Spleen (tissue), 11 donors: ENCODE measurements at regions not wholly inside any gene's neighbourhood (a gene's known extent, or its start where the extent isn't known, plus 50 kb on each side); places are given as distances from the start of the nearest gene placed in this dataset.

Experiments used
- DNase-seq: peaks from one replicate; pipeline ENCODE4 v3.0.0-alpha.2; 2020
- H3K27ac ChIP-seq, 8 donors: fragments of 200-600 bp; sonication (generic) in 7 of 8; 1 replicate in 4 of 8; 2 replicates in 4 of 8; pipeline versions ENCODE4 v1.5.0 to v1.8.0; 2016 to 2021; ENCODE audit warnings: inconsistent platforms in 4 of 8, mild to moderate bottlenecking in 4 of 8, moderate library complexity in 1 of 8
- H3K27me3 ChIP-seq, 7 donors: fragments of 200-600 bp; sonication (generic) in 6 of 7; replicated peaks in 1 of 7; 1 replicate in 4 of 7; 2 replicates in 3 of 7; pipeline versions ENCODE4 v1.5.0 to v1.8.0; 2016 to 2021; ENCODE audit warnings: inconsistent platforms in 3 of 7, mild to moderate bottlenecking in 1 of 7
- H3K36me3 ChIP-seq, 6 donors: fragments of 200-600 bp; sonication (generic) in 5 of 6; 1 replicate in 4 of 6; 2 replicates in 2 of 6; pipeline versions ENCODE4 v1.5.0 to v1.8.0; 2016 to 2021; ENCODE audit warnings: inconsistent platforms in 2 of 6
- H3K4me1 ChIP-seq, 6 donors: fragments of 200-600 bp; sonication (generic) in 5 of 6; 1 replicate in 3 of 6; 2 replicates in 3 of 6; pipeline versions ENCODE4 v1.5.0 to v1.8.0; 2016 to 2021; ENCODE audit warnings: inconsistent platforms in 3 of 6
- H3K4me3 ChIP-seq, 8 donors: fragments of 200-600 bp; sonication (generic) in 7 of 8; 1 replicate in 4 of 8; 2 replicates in 4 of 8; pipeline versions ENCODE4 v1.5.0 to v1.8.0; 2016 to 2021; ENCODE audit warnings: inconsistent platforms in 4 of 8, mild to moderate bottlenecking in 4 of 8, moderate library complexity in 2 of 8
- H3K9me3 ChIP-seq, 8 donors: fragments of 200-600 bp; sonication (generic) in 7 of 8; 1 replicate in 4 of 8; 2 replicates in 4 of 8; pipeline versions ENCODE4 v1.5.0 to v1.8.0; 2016 to 2021; ENCODE audit warnings: inconsistent platforms in 4 of 8
- CTCF ChIP-seq, 11 experiments: fragments of 200-600 bp in 7 of 11; fragments of 450-650 bp in 4 of 11; sonication (generic) in 4 of 11; IDR thresholded peaks in 8 of 11; conservative IDR thresholded peaks in 3 of 11; 1 replicate in 7 of 11; 2 replicates in 4 of 11; pipeline versions ENCODE4 v1.4.0 to v1.8.0; 2016 to 2021; ENCODE audit warnings: antibody characterized with exemption in 11 of 11, inconsistent platforms in 4 of 11, mild to moderate bottlenecking in 1 of 11
- POLR2A ChIP-seq, 3 donors: fragments of 450-650 bp; IDR thresholded peaks; one replicate each; pipeline ENCODE4 v1.5.1; 2017; ENCODE audit warnings: antibody characterized with exemption in 3 of 3, mild to moderate bottlenecking in 1 of 3
- POLR2AphosphoS5 ChIP-seq, 3 donors: sonication (generic); formaldehyde crosslinking; IDR thresholded peaks; one replicate each; pipeline ENCODE4 v1.5.1; 2017; ENCODE audit warnings: antibody characterized with exemption in 3 of 3
- WGBS, 5 donors: extraction: QIAGEN DNeasy Blood & Tissue Kit in 3 of 5; methylation state at CpG; one replicate each; pipeline versions ENCODE4 v1.1.5 to v1.1.7; 2013 to 2018; 5-methylcytosine and 5-hydroxymethylcytosine counted together
- intact Hi-C: fragments of 100-400 bp; cut with DNase I; formaldehyde crosslinking; loops from one replicate; pipeline ENCODE4 v1.15.0; 2023; ENCODE audit warnings: low total_unique reads
- donor health status: healthy with polysubstance abuse.
- donor health status: DM: no; HTN: no; CAD: no; lungs with moderate emphysema.
- donor health status: DM: no; HTN: no; CAD: no.
- donor health status: Bipolar disorder and iron deficiency.
- donor health status: healthy.
- donor health status: DM: no; HTN: no; CAD: no.
- donor health status: DM: yes; HTN: yes; CAD: no.

GRCh38 chr2:122515731-122516290, 760.4 kb downstream of the TSN start:
- H3K4me1 ChIP-seq = no peaks in the 10 kb centered on the region
- 76 to 87% (median 85%) methylated on average over 5 of the region's 5 CpGs for WGBS, 5 donors
- intact Hi-C loops = no loop called here

GRCh38 chr2:122516775-122517174, 761.3 kb downstream of the TSN start:
- WGBS, 5 donors = 75 to 93% (median 80%) methylated on average over 2 of the region's 2 CpGs

More at GRCh38 chr2:122515731-122516290, 760.4 kb downstream of the TSN start:
- TF ChIP-seq POLR2AphosphoS5 (IDR thresholded peaks at IDR 0.05) (no peak), CTCF (IDR thresholded peaks at IDR 0.05 in 8 of 11, conservative IDR thresholded peaks at IDR 0.05 in 3 of 11) (no peak), POLR2A (IDR thresholded peaks at IDR 0.05) (no peak)
- no peak overlapping the region for H3K4me3 ChIP-seq
- H3K27ac ChIP-seq = no peak overlapping the region
- no peak for DNase-seq
- no peaks in the 10 kb centered on the region for H3K9me3 ChIP-seq
- H3K27me3 ChIP-seq = no peaks in the 10 kb centered on the region
- H3K36me3 ChIP-seq = no peaks in the 10 kb centered on the region

GRCh38 chr2:122519366-122519765, 763.9 kb downstream of the TSN start:
- TF ChIP-seq POLR2AphosphoS5 (IDR thresholded peaks at IDR 0.05) (no peak), CTCF (IDR thresholded peaks at IDR 0.05 in 8 of 11, conservative IDR thresholded peaks at IDR 0.05 in 3 of 11) (peak in 2 of 11 experiments; percentile 20 to 23), POLR2A (IDR thresholded peaks at IDR 0.05) (no peak)
- Histone ChIP-seq H3K4me3 (no peak overlapping the region), H3K27me3 (no peaks in the 10 kb centered on the region), H3K27ac (no peak overlapping the region), H3K36me3 (no peaks in the 10 kb centered on the region), H3K4me1 (no peaks in the 10 kb centered on the region), H3K9me3 (no peaks in the 10 kb centered on the region)
- intact Hi-C loops = no loop called here
- 84 to 96% (median 88%) methylated on average over 4 of the region's 4 CpGs for WGBS, 5 donors
- DNase-seq = no peak

More at GRCh38 chr2:122516775-122517174, 761.3 kb downstream of the TSN start:
- no peaks in the 10 kb centered on the region for H3K36me3 ChIP-seq
- no peaks in the 10 kb centered on the region for H3K9me3 ChIP-seq
- no peak for TF ChIP-seq POLR2A (IDR thresholded peaks at IDR 0.05)
- no peak for TF ChIP-seq POLR2AphosphoS5 (IDR thresholded peaks at IDR 0.05)
- TF ChIP-seq CTCF (IDR thresholded peaks at IDR 0.05 in 8 of 11, conservative IDR thresholded peaks at IDR 0.05 in 3 of 11) = no peak
- H3K27ac ChIP-seq = no peak overlapping the region
- no peaks in the 10 kb centered on the region for H3K27me3 ChIP-seq
- H3K4me3 ChIP-seq = no peak overlapping the region
- DNase-seq = no peak
- no peaks in the 10 kb centered on the region for H3K4me1 ChIP-seq
- intact Hi-C loops = no loop called here

- Histone ChIP-seq H3K4me3 (no peak overlapping the region), H3K9me3 (no peaks in the 10 kb centered on the region), H3K36me3 (no peaks in the 10 kb centered on the region), H3K27ac (no peak overlapping the region), H3K4me1 (no peaks in the 10 kb centered on the region), H3K27me3 (no peaks in the 10 kb centered on the region)
- no peak for DNase-seq
- WGBS, 5 donors = 77 to 89% (median 87%) methylated on average over 4 of the region's 4 CpGs
- intact Hi-C loops = no loop called here
- TF ChIP-seq POLR2A (IDR thresholded peaks at IDR 0.05) (no peak), CTCF (IDR thresholded peaks at IDR 0.05 in 8 of 11, conservative IDR thresholded peaks at IDR 0.05 in 3 of 11) (no peak), POLR2AphosphoS5 (IDR thresholded peaks at IDR 0.05) (no peak)
These were observed 764.6 kb downstream of the TSN start for GRCh38 chr2:122519821-122520611.
